ENCODE measurements at regions not wholly inside any gene's neighbourhood (a gene's known extent, or its start where the extent isn't known, plus 50 kb on each side); places are given as distances from the start of the nearest gene placed in this dataset.

DNA sequence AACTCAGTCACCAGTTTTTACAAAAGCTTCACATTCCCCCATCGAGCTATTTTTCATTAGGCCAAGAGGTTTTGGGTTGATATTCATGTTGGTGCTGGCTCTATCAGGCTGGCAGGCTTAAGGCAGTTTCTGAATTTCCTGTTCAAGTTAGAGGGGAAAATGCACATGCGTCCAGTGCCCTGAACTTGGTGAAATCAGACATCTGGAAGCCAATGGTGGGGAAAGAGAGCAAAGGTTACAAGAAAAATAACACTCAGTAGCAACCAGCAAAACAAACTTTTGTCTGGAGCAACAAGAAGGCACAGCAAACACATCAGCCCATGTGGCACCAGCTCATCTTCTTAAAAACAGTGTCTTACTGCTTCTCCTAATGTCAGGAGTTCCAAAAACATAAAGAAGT is 155.6 kb upstream of the TSC22D2 start:
- TF ChIP-seq EZH2phosphoT487 (IDR thresholded peaks at IDR 0.05; ENCODE audit: insufficient read depth, low read depth) (no peak), EZH2 (IDR thresholded peaks at IDR 0.05; ENCODE audit: insufficient read depth, poor library complexity, severe bottlenecking) (no peak)
